Prostate gland (tissue), 2 donors: ENCODE measurements at regions not wholly inside any gene's neighbourhood (a gene's known extent, or its start where the extent isn't known, plus 50 kb on each side); places are given as distances from the start of the nearest gene placed in this dataset.

Source experiments
- POLR2A ChIP-seq: fragments of 450-650 bp; IDR thresholded peaks from one replicate; pipeline ENCODE4 v1.6.1; 2016; ENCODE audit warnings: antibody characterized with exemption, mild to moderate bottlenecking
- TF ChIP-seq, protein P1 (sequence below), 4 experiments: fragments of 200-600 bp in 2 of 4; fragments of 450-650 bp in 2 of 4; sonication (generic) in 2 of 4; IDR thresholded peaks; 1 replicate in 3 of 4; 2 replicates in 1 of 4; pipeline ENCODE4 v1.5.1; 2016 to 2019; ENCODE audit warnings: antibody characterized with exemption in 4 of 4, mild to moderate bottlenecking in 2 of 4, moderate library complexity in 2 of 4

DNA sequence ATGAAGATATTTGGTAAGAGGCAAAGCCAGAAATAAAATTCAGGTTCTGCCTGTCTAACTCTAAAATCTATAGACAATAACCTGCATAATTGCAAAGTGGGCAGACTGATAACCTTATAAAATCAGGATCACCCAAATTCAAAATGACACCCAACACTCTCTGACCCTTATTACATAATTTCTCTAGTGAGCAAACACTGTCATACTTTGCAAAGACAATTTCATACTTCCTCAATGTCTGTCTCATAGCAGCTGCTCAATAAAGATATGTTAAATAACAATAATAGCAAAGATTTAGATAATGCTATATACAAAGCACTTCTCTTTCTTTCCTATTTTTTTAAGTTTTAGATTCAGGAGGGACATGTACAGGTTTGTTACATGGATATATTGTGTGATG is 118.5 kb downstream of the UCHL5 start:
- TF ChIP-seq, protein P1, sequence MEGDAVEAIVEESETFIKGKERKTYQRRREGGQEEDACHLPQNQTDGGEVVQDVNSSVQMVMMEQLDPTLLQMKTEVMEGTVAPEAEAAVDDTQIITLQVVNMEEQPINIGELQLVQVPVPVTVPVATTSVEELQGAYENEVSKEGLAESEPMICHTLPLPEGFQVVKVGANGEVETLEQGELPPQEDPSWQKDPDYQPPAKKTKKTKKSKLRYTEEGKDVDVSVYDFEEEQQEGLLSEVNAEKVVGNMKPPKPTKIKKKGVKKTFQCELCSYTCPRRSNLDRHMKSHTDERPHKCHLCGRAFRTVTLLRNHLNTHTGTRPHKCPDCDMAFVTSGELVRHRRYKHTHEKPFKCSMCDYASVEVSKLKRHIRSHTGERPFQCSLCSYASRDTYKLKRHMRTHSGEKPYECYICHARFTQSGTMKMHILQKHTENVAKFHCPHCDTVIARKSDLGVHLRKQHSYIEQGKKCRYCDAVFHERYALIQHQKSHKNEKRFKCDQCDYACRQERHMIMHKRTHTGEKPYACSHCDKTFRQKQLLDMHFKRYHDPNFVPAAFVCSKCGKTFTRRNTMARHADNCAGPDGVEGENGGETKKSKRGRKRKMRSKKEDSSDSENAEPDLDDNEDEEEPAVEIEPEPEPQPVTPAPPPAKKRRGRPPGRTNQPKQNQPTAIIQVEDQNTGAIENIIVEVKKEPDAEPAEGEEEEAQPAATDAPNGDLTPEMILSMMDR (IDR thresholded peaks at IDR 0.05): no peak
- TF ChIP-seq POLR2A: no peak
